K562 (cell line): ENCODE measurements at regions not wholly inside any gene's neighbourhood (a gene's known extent, or its start where the extent isn't known, plus 50 kb on each side); places are given as distances from the start of the nearest gene placed in this dataset.

ENCODE experiments used
- ATAC-seq: fragments of 200-7000 bp; cut with Tn5 transposase; 3 replicates; pipeline ENCODE4 v1.9.1; 2020; ENCODE audit warnings: moderate library complexity
- BruUV-seq: library from RNA; stranded (reverse); fragments of 400-500 nt; replicated peaks from 2 replicates; lab custom pipeline; 2021; lab: Mats Ljungman, UMichigan
- CTCF ChIA-PET: fragments of 300-600 bp; formaldehyde crosslinking; extraction: SDS; loops from one replicate; lab custom pipeline; 2021; ENCODE audit warnings: low intra/inter-chr PET ratio; lab: Yijun Ruan, JAX
- POLR2A ChIA-PET: fragments of 300-600, 350-650 bp; sonication (Branson Sonifier 250); formaldehyde crosslinking; extraction: SDS; loops from one replicate; lab custom pipeline; 2021; ENCODE audit warnings: antibody characterized with exemption, inconsistent platforms; lab: Yijun Ruan, JAX
- DNase-seq, 4 experiments: peaks; one replicate each; pipeline versions ENCODE4 v3.0.0 to v3.0.0-alpha.2; 2011 to 2018; ENCODE audit warnings: low spot score in 3 of 4, mixed read lengths in 3 of 4; ENCODE audit errors: extremely low read depth in 1 of 4
- FAIRE-seq: peaks from 2 replicates; lab custom pipeline; 2011; peaks lifted over from hg19 to GRCh38; lab: Jason Lieb, UNC
- H2AFZ ChIP-seq: 2 replicates; pipeline ENCODE4 v1.6.0; 2011; ENCODE audit warnings: low read depth, low read length, control low read depth, inconsistent platforms
- H3K27ac ChIP-seq: fragments of 200-600 bp; 3 replicates; pipeline ENCODE4 v1.8.0; 2011; ENCODE audit warnings: low read depth, mild to moderate bottlenecking, control low read depth, inconsistent platforms, low read length, moderate library complexity, mixed read lengths; ENCODE audit errors: extremely low read depth
- H3K27me3 ChIP-seq, 2 experiments: fragments of 300-600 bp in 1 of 2; 2 replicates in 1 of 2; 3 replicates in 1 of 2; pipeline versions ENCODE4 v1.6.0 to v1.8.0; 2011; ENCODE audit warnings: inconsistent platforms in 2 of 2, low read length in 2 of 2, mild to moderate bottlenecking in 1 of 2, mixed read lengths in 1 of 2, moderate library complexity in 1 of 2; ENCODE audit not compliant: control insufficient read depth in 2 of 2, insufficient read depth in 2 of 2
- H3K36me3 ChIP-seq: fragments of 300-600 bp; 3 replicates; pipeline ENCODE4 v1.8.0; 2011; ENCODE audit warnings: mild to moderate bottlenecking, low read length, inconsistent platforms; ENCODE audit not compliant: control insufficient read depth, insufficient read depth
- H3K4me1 ChIP-seq, 2 experiments: fragments of 200-600 bp in 1 of 2; replicated peaks in 1 of 2; 2 replicates in 1 of 2; 3 replicates in 1 of 2; pipeline versions ENCODE4 v1.5.1 to v1.8.0; 2011; ENCODE audit warnings: inconsistent platforms in 2 of 2, low read length in 2 of 2, mild to moderate bottlenecking in 1 of 2, mixed read lengths in 1 of 2, moderate library complexity in 1 of 2; ENCODE audit not compliant: control insufficient read depth in 2 of 2, insufficient read depth in 2 of 2
- H3K4me2 ChIP-seq: 2 replicates; pipeline ENCODE4 v1.6.1; 2011; ENCODE audit warnings: low read length, control low read depth, inconsistent platforms, mixed read lengths; ENCODE audit not compliant: insufficient read depth
- H3K4me3 ChIP-seq: fragments of 200-600 bp; sonication (generic), shearing (Covaris generic); 2 replicates; pipeline ENCODE4 v1.5.1; 2016; ENCODE audit warnings: control low read depth, inconsistent platforms
- H3K79me2 ChIP-seq: fragments of 200-600 bp; 3 replicates; pipeline ENCODE4 v1.8.0; 2011; ENCODE audit warnings: low read length, inconsistent platforms; ENCODE audit not compliant: control insufficient read depth, insufficient read depth
- H3K9ac ChIP-seq, 2 experiments: 2 replicates each; pipeline versions ENCODE4 v1.6.0 to v1.6.1; 2011; ENCODE audit warnings: low read depth in 2 of 2, low read length in 2 of 2, control low read depth in 1 of 2, inconsistent platforms in 1 of 2, mild to moderate bottlenecking in 1 of 2, mixed read lengths in 1 of 2; ENCODE audit not compliant: insufficient read depth in 1 of 2
- H3K9me1 ChIP-seq: one replicate; pipeline ENCODE4 v1.6.0; 2011; ENCODE audit warnings: inconsistent platforms, mild to moderate bottlenecking, low read length, moderate library complexity; ENCODE audit not compliant: control insufficient read depth, insufficient read depth
- H3K9me3 ChIP-seq: replicated peaks from 2 replicates; pipeline ENCODE4 v1.5.1; 2011; ENCODE audit warnings: low read depth, low read length, inconsistent platforms; ENCODE audit not compliant: control insufficient read depth, insufficient read depth
- H4K20me1 ChIP-seq: replicated peaks from 2 replicates; pipeline ENCODE4 v1.6.1; 2011; ENCODE audit warnings: low read length, inconsistent platforms, mixed read lengths; ENCODE audit not compliant: control insufficient read depth, insufficient read depth
- HIVEP1 ChIP-seq: fragments of 250-450 bp; sonication (Bioruptor Pico); IDR thresholded peaks from 2 replicates; pipeline ENCODE4 v1.4.0; 2020; ENCODE audit warnings: mild to moderate bottlenecking
- ZNF592 ChIP-seq: fragments of 450-650 bp; IDR thresholded peaks from 2 replicates; pipeline ENCODE4 v1.6.1; 2017; ENCODE audit warnings: antibody characterized with exemption, mild to moderate bottlenecking
- ZNF75A ChIP-seq: fragments of 450-650 bp; formaldehyde crosslinking; IDR thresholded peaks from 2 replicates; pipeline ENCODE4 v1.4.0; 2020; ENCODE audit warnings: mild to moderate bottlenecking
- WGBS: fragments of 100-300 bp; shearing (Covaris generic); methylation state at CpG from one replicate; pipeline ENCODE4 v1.1.6; 2016; ENCODE audit warnings: low coverage, mixed read lengths; ENCODE audit not compliant: insufficient coverage; ENCODE audit errors: missing lambda C conversion rate; 5-methylcytosine and 5-hydroxymethylcytosine counted together
- in situ Hi-C: fragments of 300-500 bp; cut with MboI; formaldehyde crosslinking; loops from 4 replicates; pipeline ENCODE4 v1.15.0; 2018; ENCODE audit warnings: inconsistent platforms, mixed read lengths
- intact Hi-C: fragments of 100-400 bp; cut with micrococcal nuclease; formaldehyde crosslinking; loops from 2 replicates; pipeline ENCODE4 v1.14.2; 2022
- TF ChIP-seq, protein P1 (sequence below): IDR thresholded peaks from 2 replicates; pipeline ENCODE4 v1.6.1; 2011; ENCODE audit not compliant: insufficient read length; ENCODE audit errors: extremely low read depth
- TF ChIP-seq, protein P2 (sequence below): fragments of 150-350 bp; conservative IDR thresholded peaks from 2 replicates; pipeline ENCODE4 v1.6.1; 2014; ENCODE audit warnings: low read length
- TF ChIP-seq, protein P3 (sequence below): fragments of 250-450 bp; sonication (Bioruptor Pico); IDR thresholded peaks from 2 replicates; pipeline ENCODE4 v1.4.0; 2020; ENCODE audit warnings: mild to moderate bottlenecking, moderate library complexity

- intact Hi-C loops = no loop called here
- CTCF ChIA-PET = no interaction called here
- H3K4me3 ChIP-seq = no peak overlapping the region
- no peaks in the 10 kb centered on the region for H3K36me3 ChIP-seq
- WGBS = 1% methylated on average over 7 of the region's 7 CpGs
- ATAC-seq = no peak
- FAIRE-seq = no peak
- TF ChIP-seq HIVEP1 (CRISPR knock-in tag) (no peak), ZNF592 (no peak), ZNF75A (CRISPR knock-in tag) (no peak)
- TF ChIP-seq, protein P1, sequence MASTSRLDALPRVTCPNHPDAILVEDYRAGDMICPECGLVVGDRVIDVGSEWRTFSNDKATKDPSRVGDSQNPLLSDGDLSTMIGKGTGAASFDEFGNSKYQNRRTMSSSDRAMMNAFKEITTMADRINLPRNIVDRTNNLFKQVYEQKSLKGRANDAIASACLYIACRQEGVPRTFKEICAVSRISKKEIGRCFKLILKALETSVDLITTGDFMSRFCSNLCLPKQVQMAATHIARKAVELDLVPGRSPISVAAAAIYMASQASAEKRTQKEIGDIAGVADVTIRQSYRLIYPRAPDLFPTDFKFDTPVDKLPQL = no peak
- TF ChIP-seq, protein P2, sequence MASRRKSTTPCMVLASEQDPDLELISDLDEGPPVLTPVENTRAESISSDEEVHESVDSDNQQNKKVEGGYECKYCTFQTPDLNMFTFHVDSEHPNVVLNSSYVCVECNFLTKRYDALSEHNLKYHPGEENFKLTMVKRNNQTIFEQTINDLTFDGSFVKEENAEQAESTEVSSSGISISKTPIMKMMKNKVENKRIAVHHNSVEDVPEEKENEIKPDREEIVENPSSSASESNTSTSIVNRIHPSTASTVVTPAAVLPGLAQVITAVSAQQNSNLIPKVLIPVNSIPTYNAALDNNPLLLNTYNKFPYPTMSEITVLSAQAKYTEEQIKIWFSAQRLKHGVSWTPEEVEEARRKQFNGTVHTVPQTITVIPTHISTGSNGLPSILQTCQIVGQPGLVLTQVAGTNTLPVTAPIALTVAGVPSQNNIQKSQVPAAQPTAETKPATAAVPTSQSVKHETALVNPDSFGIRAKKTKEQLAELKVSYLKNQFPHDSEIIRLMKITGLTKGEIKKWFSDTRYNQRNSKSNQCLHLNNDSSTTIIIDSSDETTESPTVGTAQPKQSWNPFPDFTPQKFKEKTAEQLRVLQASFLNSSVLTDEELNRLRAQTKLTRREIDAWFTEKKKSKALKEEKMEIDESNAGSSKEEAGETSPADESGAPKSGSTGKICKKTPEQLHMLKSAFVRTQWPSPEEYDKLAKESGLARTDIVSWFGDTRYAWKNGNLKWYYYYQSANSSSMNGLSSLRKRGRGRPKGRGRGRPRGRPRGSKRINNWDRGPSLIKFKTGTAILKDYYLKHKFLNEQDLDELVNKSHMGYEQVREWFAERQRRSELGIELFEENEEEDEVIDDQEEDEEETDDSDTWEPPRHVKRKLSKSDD = no peak
- TF ChIP-seq, protein P3, sequence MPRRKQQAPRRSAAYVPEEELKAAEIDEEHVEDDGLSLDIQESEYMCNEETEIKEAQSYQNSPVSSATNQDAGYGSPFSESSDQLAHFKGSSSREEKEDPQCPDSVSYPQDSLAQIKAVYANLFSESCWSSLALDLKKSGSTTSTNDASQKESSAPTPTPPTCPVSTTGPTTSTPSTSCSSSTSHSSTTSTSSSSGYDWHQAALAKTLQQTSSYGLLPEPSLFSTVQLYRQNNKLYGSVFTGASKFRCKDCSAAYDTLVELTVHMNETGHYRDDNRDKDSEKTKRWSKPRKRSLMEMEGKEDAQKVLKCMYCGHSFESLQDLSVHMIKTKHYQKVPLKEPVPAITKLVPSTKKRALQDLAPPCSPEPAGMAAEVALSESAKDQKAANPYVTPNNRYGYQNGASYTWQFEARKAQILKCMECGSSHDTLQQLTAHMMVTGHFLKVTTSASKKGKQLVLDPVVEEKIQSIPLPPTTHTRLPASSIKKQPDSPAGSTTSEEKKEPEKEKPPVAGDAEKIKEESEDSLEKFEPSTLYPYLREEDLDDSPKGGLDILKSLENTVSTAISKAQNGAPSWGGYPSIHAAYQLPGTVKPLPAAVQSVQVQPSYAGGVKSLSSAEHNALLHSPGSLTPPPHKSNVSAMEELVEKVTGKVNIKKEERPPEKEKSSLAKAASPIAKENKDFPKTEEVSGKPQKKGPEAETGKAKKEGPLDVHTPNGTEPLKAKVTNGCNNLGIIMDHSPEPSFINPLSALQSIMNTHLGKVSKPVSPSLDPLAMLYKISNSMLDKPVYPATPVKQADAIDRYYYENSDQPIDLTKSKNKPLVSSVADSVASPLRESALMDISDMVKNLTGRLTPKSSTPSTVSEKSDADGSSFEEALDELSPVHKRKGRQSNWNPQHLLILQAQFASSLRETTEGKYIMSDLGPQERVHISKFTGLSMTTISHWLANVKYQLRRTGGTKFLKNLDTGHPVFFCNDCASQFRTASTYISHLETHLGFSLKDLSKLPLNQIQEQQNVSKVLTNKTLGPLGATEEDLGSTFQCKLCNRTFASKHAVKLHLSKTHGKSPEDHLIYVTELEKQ (CRISPR knock-in tag) = no peak
- TF ChIP-seq, all 486 proteins: peak for 0
- in situ Hi-C loops = no loop called here
- no peak overlapping the region for H3K4me2 ChIP-seq
- POLR2A ChIA-PET = no interaction called here
- H4K20me1 ChIP-seq = no peaks in the 10 kb centered on the region
- no peaks in the 10 kb centered on the region for H3K27me3 ChIP-seq
- no peaks in the 10 kb centered on the region for H3K9me1 ChIP-seq
- H3K9ac ChIP-seq = no peak overlapping the region
- no peak overlapping the region for H2AFZ ChIP-seq
- DNase-seq = no peak
- no peaks in the 10 kb centered on the region for H3K79me2 ChIP-seq
- H3K4me1 ChIP-seq = no peaks in the 10 kb centered on the region
- H3K27ac ChIP-seq = no peak overlapping the region
- H3K9me3 ChIP-seq = no peaks in the 10 kb centered on the region
- no TSS peak for BruUV-seq
These were observed 84.4 kb upstream of the TWIST2 start for GRCh38 chr2:238763471-238763995.
